HCT116 (cell line): ENCODE measurements at regions not wholly inside any gene's neighbourhood (a gene's known extent, or its start where the extent isn't known, plus 50 kb on each side); places are given as distances from the start of the nearest gene placed in this dataset.

Experiments
- ATAC-seq: fragments of 200-7000 bp; cut with Tn5 transposase; 2 replicates; pipeline ENCODE4 v1.9.1; 2020; ENCODE audit warnings: mild to moderate bottlenecking, moderate library complexity
- BruUV-seq: library from RNA; stranded (reverse); fragments of 400-500 nt; replicated peaks from 2 replicates; lab custom pipeline; 2021; lab: Mats Ljungman, UMichigan
- CTCF ChIA-PET: fragments of 300-600 bp; sonication (Branson Sonifier 250); formaldehyde crosslinking; loops from one replicate; lab custom pipeline; 2021; ENCODE audit warnings: antibody characterized with exemption; lab: Charles Lee
- POLR2A ChIA-PET: fragments of 300-600, 350-600 bp; sonication (Branson Sonifier 250); formaldehyde crosslinking; loops from one replicate; lab custom pipeline; 2021; ENCODE audit warnings: antibody characterized with exemption; lab: Charles Lee
- RAD21 ChIA-PET, 2 experiments: fragments of 300-600 bp; sonication (Branson Sonifier 250); formaldehyde crosslinking; loops; one replicate each; lab custom pipeline; 2023; ENCODE audit warnings: low total read pairs in 2 of 2; ENCODE audit not compliant: uncharacterized antibody in 2 of 2, unreplicated experiment in 2 of 2, low non-redundant PET in 1 of 2; lab: Charles Lee
- DNase-seq: peaks from one replicate; pipeline ENCODE4 v3.0.0-alpha.2; 2010; ENCODE audit warnings: low read depth, low spot score
- H2AFZ ChIP-seq: fragments of 200-600 bp; shearing (Covaris generic), sonication (generic); 2 replicates; pipeline ENCODE4 v1.6.1; 2017; ENCODE audit warnings: low read depth, mixed run types, mixed read lengths, antibody characterized with exemption, low read length; ENCODE audit not compliant: poor library complexity, severe bottlenecking
- H3K27ac ChIP-seq: 2 replicates; pipeline ENCODE4 v1.5.1; 2012; ENCODE audit warnings: low read depth, low read length
- H3K27me3 ChIP-seq: fragments of 200-600 bp; sonication (generic); 2 replicates; pipeline ENCODE4 v1.6.1; 2016; ENCODE audit warnings: mixed run types, low read length, mixed read lengths; ENCODE audit not compliant: insufficient read depth
- H3K36me3 ChIP-seq, 2 experiments: fragments of 200-500 bp in 1 of 2; fragments of 200-600 bp in 1 of 2; sonication (Bioruptor generic) in 1 of 2; sonication (generic) in 1 of 2; 2 replicates each; pipeline versions ENCODE4 v1.5.1 to v1.6.1; 2014 to 2016; ENCODE audit warnings: low read length in 2 of 2, inconsistent platforms in 1 of 2, mixed read lengths in 1 of 2, mixed run types in 1 of 2; ENCODE audit not compliant: insufficient read depth in 2 of 2, control insufficient read depth in 1 of 2
- H3K4me1 ChIP-seq, 2 experiments: fragments of 200-600 bp in 1 of 2; sonication (generic) in 1 of 2; 2 replicates each; pipeline versions ENCODE4 v1.5.1 to v1.6.1; 2012 to 2017; ENCODE audit warnings: low read length in 2 of 2, inconsistent platforms in 1 of 2, mild to moderate bottlenecking in 1 of 2, mixed read lengths in 1 of 2, mixed run types in 1 of 2, moderate library complexity in 1 of 2; ENCODE audit not compliant: insufficient read depth in 2 of 2, control insufficient read depth in 1 of 2
- H3K4me2 ChIP-seq: fragments of 200-600 bp; sonication (generic); 2 replicates; pipeline ENCODE4 v1.6.1; 2017; ENCODE audit warnings: mixed run types, low read length, mixed read lengths
- H3K4me3 ChIP-seq, 2 experiments: fragments of 200-600 bp in 1 of 2; sonication (generic) in 1 of 2; replicated peaks in 1 of 2; 2 replicates each; pipeline ENCODE4 v1.5.1; 2011 to 2016; ENCODE audit warnings: low read length in 2 of 2, control low read depth in 1 of 2, low read depth in 1 of 2, mild to moderate bottlenecking in 1 of 2, mixed read lengths in 1 of 2, mixed run types in 1 of 2
- H3K79me2 ChIP-seq: fragments of 200-600 bp; sonication (generic); 2 replicates; pipeline ENCODE4 v1.6.1; 2017; ENCODE audit warnings: mild to moderate bottlenecking, mixed run types, low read length, moderate library complexity, mixed read lengths; ENCODE audit not compliant: insufficient read depth
- H3K9ac ChIP-seq: fragments of 200-600 bp; sonication (generic); 2 replicates; pipeline ENCODE4 v1.6.1; 2016; ENCODE audit warnings: low read length, mixed read lengths
- H3K9me2 ChIP-seq: fragments of 200-600 bp; sonication (generic), shearing (Covaris generic); 2 replicates; pipeline ENCODE4 v1.6.1; 2017; ENCODE audit warnings: mixed run types, mild to moderate bottlenecking, moderate library complexity; ENCODE audit not compliant: insufficient read depth
- H3K9me3 ChIP-seq, 2 experiments: fragments of 200-500 bp in 1 of 2; fragments of 200-600 bp in 1 of 2; sonication (Bioruptor generic) in 1 of 2; sonication (generic) in 1 of 2; 2 replicates each; pipeline ENCODE4 v1.6.1; 2014 to 2017; ENCODE audit warnings: low read length in 2 of 2, mixed read lengths in 2 of 2, inconsistent platforms in 1 of 2, low read depth in 1 of 2, mild to moderate bottlenecking in 1 of 2, mixed run types in 1 of 2, moderate library complexity in 1 of 2; ENCODE audit not compliant: control insufficient read depth in 1 of 2, insufficient read depth in 1 of 2
- H4K20me1 ChIP-seq: fragments of 200-600 bp; sonication (generic), shearing (Covaris generic); 2 replicates; pipeline ENCODE4 v1.6.1; 2017; ENCODE audit warnings: mixed run types, mild to moderate bottlenecking, moderate library complexity; ENCODE audit not compliant: insufficient read depth
- CBX3 ChIP-seq: IDR thresholded peaks from 2 replicates; pipeline ENCODE4 v1.6.1; 2012; ENCODE audit warnings: low read depth
- CEBPB ChIP-seq: IDR thresholded peaks from 2 replicates; pipeline ENCODE4 v1.6.1; 2012; ENCODE audit warnings: low read depth
- CTCF ChIP-seq, 3 experiments: fragments of 200-600 bp in 1 of 3; sonication (generic) in 1 of 3; IDR thresholded peaks in 2 of 3; conservative IDR thresholded peaks in 1 of 3; 2 replicates each; pipeline ENCODE4 v1.5.1; 2012 to 2017; ENCODE audit warnings: low read depth in 2 of 3, low read length in 2 of 3, antibody characterized with exemption in 1 of 3, borderline replicate concordance in 1 of 3, control low read depth in 1 of 3, mild to moderate bottlenecking in 1 of 3, mixed read lengths in 1 of 3, mixed run types in 1 of 3, moderate library complexity in 1 of 3; ENCODE audit not compliant: insufficient read depth in 1 of 3
- EGR1 ChIP-seq: IDR thresholded peaks from 2 replicates; pipeline ENCODE4 v1.6.1; 2012; ENCODE audit warnings: low read depth
- EZH2phosphoT487 ChIP-seq: fragments of 200-600 bp; IDR thresholded peaks from 2 replicates; pipeline ENCODE4 v1.6.1; 2018; ENCODE audit warnings: antibody characterized with exemption, borderline replicate concordance
- JUND ChIP-seq: IDR thresholded peaks from 2 replicates; pipeline ENCODE4 v1.6.1; 2012
- MAX ChIP-seq: IDR thresholded peaks from 2 replicates; pipeline ENCODE4 v1.6.1; 2012
- RAD21 ChIP-seq: IDR thresholded peaks from 2 replicates; pipeline ENCODE4 v1.6.1; 2012; ENCODE audit warnings: low read depth, mild to moderate bottlenecking
- REST ChIP-seq: IDR thresholded peaks from 2 replicates; pipeline ENCODE4 v1.6.1; 2012; ENCODE audit warnings: low read depth
- SP1 ChIP-seq: IDR thresholded peaks from 2 replicates; pipeline ENCODE4 v1.6.1; 2012; ENCODE audit warnings: low read depth
- SRF ChIP-seq: IDR thresholded peaks from 2 replicates; pipeline ENCODE4 v1.6.1; 2012; ENCODE audit warnings: low read depth
- YY1 ChIP-seq: IDR thresholded peaks from 2 replicates; pipeline ENCODE4 v1.6.1; 2011; ENCODE audit warnings: low read length, low read depth, moderate library complexity, mild to moderate bottlenecking; ENCODE audit not compliant: insufficient replicate concordance; ENCODE audit errors: extremely low read depth
- ZFX ChIP-seq: fragments of 450-650 bp; IDR thresholded peaks from 2 replicates; pipeline ENCODE4 v1.6.1; 2017
- ZNF274 ChIP-seq: fragments of 200-500 bp; sonication (Bioruptor generic); IDR thresholded peaks from 2 replicates; pipeline ENCODE4 v1.6.1; 2014; ENCODE audit warnings: mild to moderate bottlenecking, low read depth, low read length, inconsistent platforms
- intact Hi-C: fragments of 100-400 bp; cut with micrococcal nuclease; formaldehyde crosslinking; loops from 2 replicates; pipeline ENCODE4 v1.10.0; 2022

GRCh38 chr4:110967936-110968335, 345.1 kb upstream of the PITX2 start:
- ChIA-PET POLR2A (no interaction called here), RAD21 (no interaction called here), CTCF (no interaction called here)
- BruUV-seq, result no TSS peak
- no peak overlapping the region for H3K4me3 ChIP-seq
- H2AFZ ChIP-seq, result no peak overlapping the region
- H3K9ac ChIP-seq, result no peak overlapping the region
- H3K4me1 ChIP-seq, result peaks cover 0 to 3% of the 10 kb centered on the region in 2 experiments; a peak in 1 of 4 replicates
- H3K9me3 ChIP-seq, result no peaks in the 10 kb centered on the region
- no peaks in the 10 kb centered on the region for H4K20me1 ChIP-seq
- TF ChIP-seq ZNF274 (no peak), YY1 (no peak), JUND (no peak), EGR1 (no peak), SRF (no peak), ZFX (no peak), RAD21 (no peak), REST (no peak), CEBPB (no peak), CTCF (IDR thresholded peaks at IDR 0.05 in 2 of 3, conservative IDR thresholded peaks at IDR 0.05 in 1 of 3; ENCODE audit: borderline replicate concordance in 1 of 3, insufficient read depth in 1 of 3, low read depth in 2 of 3, low read length in 2 of 3) (no peak), EZH2phosphoT487 (no peak), CBX3 (no peak), SP1 (no peak), MAX (no peak)
- intact Hi-C loops, result no loop called here
- H3K79me2 ChIP-seq, result no peaks in the 10 kb centered on the region
- H3K36me3 ChIP-seq, result no peaks in the 10 kb centered on the region
- no peak for ATAC-seq
- DNase-seq, result no peak
- no peak overlapping the region for H3K4me2 ChIP-seq
- H3K9me2 ChIP-seq, result no peaks in the 10 kb centered on the region
- H3K27me3 ChIP-seq, result no peaks in the 10 kb centered on the region
- H3K27ac ChIP-seq, result no peak overlapping the region
